GM19238 (cell line): ENCODE measurements at regions not wholly inside any gene's neighbourhood (a gene's known extent, or its start where the extent isn't known, plus 50 kb on each side); places are given as distances from the start of the nearest gene placed in this dataset.
"Not testable (repeated sequence)": the region's sequence is repeated elsewhere in the genome, so short reads cannot be mapped to it uniquely, and the experiment has no call there.

Source experiments
- DNase-seq: peaks from one replicate; pipeline ENCODE4 v3.0.0; 2011; ENCODE audit warnings: low spot score; ENCODE audit not compliant: insufficient read length

DNA sequence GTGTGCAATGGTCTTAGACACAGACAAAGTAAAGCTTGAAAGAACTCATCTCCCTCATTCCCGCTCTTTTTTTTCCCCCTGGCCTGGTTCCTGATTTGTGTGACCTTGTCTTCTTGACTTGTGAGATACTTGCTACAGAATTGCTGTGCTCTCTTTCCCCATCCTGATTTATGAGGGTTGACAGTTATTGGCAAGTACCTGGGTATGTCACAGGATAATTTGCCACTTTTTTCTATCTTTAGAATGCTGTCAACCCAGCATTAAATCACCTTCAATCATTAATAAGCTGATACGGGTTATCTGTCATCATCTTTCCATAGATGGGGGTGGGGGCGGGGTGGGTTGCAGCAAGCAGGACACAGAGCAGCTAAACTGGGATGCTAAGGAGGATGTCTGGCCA lies 144.4 kb upstream of the PRICKLE1 start:
- no peak for DNase-seq

DNA sequence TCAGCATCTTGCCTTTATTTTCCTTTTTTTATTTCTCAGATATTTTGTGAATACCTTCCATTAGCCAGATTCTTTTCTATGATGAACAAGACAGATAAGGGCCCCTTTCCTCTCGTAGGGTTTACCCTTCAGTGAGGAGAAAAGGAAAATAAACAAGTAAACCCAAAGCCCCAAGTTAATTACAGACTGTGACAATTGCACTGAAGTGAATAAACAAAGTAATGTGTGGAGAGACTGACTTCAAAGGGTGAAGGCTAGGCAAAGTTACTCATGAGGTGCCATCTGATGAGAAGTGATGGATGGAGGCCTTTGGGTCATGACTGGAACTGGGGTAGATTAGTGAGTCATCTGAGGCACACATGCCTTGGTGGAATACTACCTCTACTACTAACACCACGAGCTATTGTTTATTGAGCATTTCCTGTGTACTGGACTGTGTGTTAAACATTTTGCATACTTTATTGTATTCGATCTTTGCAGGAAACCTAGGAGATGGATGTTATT lies 143.4 kb upstream of the PRICKLE1 start:
- no peak for DNase-seq

DNA sequence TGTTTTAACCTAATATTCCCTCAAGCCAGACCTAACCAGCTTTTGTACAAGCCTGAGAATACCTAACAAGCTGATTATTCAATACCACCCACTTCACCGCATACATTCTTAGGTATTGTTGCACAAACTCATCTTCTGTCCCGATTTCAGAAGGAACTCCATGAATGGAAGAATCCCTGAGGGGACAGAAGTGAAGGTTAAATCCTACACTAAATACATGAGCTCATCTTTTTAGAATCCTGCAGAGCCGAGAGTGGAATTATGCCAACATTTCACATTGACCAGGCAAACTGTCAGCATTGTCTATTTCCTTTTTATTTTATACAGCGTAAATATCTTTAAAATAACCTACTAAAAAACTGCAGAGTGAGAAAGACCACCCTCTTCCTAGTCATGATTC lies 140.7 kb upstream of the PRICKLE1 start:
- no peak for DNase-seq

DNA sequence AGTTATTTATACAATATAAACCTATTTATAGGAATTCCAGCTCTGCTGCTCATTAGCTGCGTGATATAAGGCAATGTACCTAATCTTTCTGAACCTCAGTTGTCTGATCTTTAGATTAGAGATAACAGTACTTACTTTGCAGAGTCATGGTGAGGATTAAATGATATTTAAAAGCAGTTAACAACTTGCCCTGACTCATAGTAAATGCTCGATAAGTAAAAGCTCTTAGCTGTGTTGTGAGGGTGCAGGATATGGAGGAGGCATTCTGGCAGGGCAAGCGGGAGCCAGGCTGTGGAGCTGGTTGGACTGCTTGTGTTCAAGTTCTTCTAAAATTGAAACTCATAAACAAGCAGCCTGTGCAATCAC lies 140.0 kb upstream of the PRICKLE1 start:
- DNase-seq: no peak

DNA sequence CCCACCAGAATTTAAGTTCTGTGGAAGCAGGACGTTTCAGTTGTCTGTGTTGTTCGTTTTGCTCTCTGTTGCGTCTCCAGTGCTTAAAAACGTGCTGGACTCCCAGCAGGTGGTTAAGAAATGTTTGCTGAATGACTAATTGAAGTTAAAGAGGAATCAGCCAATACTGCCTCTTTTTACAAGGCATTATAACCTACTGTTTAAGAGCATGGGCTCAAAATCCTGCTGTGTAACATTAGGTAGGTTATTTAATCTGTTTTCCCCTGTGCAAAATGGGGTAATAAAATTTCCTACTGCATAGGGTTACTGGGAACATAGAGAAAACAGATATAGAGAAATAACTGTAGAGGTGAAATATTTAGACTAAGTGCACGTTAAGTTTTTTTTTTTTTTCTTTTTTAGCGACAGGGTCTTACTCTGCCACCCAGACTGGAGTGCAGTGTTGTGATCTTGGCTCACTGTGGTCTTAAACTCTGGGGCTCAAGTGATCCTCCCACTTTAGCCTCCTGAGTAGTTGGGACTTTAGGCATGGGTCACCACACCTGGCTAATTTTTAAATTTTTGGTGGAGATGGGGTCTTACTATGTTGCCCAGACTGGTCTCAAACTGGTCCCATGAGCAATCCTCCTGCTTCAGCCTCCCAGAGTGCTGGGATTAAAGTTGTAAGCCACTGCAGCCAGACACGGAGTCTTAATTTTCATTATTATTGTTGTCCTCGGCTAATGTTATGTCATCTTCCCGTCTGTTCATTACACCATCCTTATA lies 139.4 kb upstream of the PRICKLE1 start:
- no peak for DNase-seq

DNA sequence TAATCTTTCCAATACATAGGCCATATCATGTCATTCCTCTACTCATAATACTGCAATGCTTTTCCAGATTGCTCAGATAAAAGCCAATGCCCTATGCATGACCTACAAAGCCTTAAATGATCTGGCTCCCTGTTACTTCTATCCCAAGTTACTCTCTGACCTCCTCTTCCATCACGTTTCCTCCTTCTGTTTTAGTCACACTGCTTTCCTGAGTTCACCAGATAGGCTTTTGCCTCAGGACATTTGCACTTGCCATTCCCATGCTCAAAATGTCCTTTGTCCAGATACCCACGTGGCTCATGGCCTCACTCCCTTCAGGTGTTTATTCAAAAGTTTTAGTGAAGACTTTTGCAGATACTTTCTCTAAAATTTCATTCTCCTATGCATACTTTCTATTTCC lies 138.7 kb upstream of the PRICKLE1 start:
- DNase-seq: no peak

DNA sequence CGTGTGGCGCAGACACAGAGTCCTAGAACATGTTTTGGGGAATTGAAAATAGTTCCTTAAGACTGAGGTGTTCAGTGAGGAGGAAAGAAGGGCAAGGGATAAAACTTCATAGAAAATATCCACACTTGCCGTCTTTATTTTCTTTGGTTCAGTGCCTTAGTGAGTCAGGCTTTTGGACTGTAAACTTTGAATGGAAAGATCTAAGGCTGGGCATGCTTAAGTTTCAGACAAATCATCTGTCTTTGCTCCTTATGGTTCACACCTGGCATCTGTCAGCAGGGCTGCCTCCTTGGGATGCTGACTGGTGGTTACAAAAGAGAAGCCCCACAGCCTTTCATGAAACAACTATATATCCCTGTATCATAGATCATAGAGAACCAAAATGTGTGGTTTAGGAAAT lies 136.3 kb upstream of the PRICKLE1 start:
- DNase-seq: no peak

DNA sequence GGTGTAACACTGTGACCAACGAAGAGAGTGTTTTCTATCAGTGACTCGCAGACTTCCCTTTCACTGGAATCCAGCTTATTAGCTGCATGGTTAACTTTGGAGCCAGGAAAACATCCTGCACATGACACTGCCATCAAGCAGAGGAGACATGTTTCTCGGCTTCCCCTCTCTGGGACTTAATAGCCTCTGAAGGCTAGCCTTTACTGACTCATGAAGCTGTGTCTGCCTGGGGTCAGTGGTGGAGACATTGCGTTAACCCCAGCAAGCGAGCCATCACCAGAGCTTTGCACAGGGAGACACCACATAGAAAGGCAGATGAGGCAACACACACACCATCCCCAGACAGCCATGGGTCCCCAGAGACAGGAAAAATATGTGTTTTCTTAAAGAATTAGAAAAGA lies 126.9 kb upstream of the PRICKLE1 start:
- DNase-seq: no peak

DNA sequence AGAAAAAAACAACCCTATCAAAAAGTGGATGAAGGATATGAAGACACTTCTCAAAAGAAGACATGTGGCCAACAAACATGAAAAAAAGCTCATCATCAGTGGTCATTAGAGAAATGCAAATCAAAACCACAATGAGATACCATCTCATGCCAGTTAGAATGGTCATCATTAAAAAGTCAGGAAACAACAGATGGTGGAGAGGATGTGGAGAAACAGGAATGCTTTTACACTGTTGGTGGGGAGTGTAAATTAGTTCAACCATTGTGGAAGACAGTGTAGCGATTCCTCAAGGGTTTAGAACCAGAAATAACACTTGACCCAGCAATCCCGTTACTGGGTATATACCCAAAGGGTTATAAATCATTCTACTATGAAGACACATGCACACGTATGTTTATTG lies 124.0 kb upstream of the PRICKLE1 start:
- DNase-seq: not testable (repeated sequence)

DNA sequence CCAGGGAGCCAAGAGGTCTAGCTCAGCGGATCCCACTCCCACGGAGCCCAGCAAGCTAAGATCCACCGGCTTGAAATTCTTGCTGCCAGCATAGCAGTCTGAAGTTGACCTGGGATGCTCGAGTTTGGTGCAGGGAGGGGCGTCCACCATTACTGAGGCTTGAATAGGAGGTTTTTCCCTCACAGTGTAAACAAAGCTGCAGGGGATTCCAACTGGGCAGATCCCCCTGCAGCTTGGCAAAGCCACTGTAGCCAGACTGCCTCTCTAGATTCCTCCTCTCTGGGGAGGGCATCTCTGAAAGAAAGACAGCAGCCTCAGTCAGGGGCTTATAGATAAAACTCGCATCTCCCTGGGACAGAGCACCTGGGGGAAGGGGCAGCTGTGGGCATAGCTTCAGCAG lies 118.8 kb upstream of the PRICKLE1 start:
- not testable (repeated sequence) for DNase-seq

DNA sequence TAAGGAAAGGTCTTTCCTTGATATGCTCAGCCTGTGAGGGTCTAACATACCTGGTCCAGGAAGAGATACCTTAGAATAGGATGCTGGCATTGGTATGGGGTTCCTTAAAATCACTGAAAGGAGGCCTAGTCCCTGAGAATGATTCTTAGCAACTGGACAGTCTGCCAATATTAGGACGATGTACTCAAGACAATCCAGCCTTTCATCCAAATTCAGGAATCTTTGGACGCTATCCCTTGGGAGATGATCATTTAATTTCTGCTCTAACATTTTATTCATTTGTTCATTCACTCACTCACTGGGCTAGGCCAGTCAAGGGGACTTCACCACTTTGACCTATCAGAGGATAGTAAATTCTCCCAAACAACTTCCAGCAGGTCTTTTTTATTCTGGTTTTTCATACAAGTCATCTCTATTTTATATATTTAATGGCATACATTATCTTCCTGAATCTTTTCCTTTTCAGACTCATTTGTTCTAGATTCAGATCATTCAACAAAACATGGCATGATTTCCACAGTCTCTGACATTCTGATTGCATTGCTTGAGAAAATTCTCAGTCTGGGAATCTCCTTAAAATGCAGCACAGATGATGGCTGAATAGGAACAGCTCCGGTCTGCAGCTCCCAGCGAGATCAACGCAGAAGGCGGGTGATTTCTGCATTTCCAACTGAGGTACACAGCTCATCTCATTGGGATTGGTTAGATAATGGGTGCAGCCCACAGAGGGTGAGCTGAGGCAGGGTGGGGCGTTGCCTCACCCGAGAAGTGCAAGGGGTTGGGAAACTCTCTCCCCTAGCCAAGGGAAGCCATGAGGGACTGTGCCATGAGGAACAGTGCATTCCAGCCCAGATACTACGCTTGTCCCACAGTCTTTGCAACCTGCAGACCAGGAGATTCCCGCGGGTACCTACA lies 118.0 kb upstream of the PRICKLE1 start:
- no peak for DNase-seq

DNA sequence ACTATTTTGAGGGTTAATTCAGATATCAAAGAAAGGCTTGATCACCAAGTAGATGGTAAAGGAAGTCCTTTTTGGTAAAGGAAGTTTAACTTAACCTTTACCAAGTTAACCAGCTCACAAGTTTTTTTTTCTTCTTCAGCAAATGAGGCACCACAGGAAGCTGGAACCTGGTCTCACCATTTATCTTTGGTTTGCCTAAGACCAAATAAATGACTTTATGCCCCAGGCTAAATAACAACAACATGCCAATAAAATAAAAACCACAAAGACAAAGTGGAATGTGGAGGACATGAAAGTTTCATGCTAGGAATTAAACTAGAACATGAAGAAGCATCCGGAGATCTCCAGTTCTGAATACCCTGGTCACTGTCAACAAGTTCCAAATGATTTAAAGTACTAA lies 116.8 kb upstream of the PRICKLE1 start:
- DNase-seq: no peak

DNA sequence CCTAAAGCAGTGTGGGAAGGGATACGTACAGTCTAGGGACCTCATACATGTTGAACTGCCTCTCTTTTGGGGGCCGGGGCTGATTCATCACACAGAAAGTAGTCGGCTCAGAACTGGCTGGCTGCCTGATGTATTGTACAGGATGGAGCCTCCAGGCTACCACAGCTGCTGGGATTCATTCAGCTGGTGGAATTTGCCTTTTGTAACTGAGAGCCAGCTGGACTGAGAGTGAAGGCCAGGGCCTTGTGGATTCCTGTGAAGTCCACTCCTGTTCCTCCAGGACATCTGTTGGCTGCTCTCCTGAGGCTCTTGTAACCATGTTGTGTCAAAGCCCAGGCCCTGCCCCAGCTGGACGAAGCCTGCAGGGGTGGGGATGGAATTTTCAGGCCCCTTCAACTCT lies 116.3 kb upstream of the PRICKLE1 start:
- no peak for DNase-seq

DNA sequence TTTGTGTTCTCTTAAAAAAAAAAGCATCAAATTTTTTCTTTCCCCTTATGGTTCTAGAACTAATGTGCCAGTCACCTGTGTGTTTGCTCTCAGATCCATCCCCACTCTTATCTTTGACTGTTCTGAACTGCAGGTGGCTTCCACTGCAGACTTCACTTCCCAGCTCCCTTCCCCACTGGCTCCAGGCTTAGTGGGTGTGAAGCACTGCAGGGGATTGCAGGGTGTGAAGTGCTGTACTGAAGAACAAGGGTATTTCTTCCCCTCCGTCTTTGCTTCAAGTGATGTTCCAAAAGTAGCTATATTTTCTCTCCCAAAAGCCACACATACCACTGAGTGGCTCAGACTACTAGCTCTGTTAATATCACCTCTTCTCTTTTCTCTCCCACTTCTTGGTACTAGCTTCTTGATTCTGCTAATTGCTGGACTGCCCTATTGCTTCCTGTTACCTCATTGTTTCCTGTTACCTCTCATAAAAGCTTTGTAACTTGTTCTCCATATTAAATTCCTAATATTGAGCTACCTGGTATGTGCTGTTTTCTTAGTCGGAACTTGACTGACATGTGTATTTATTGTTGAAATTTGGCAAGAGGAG lies 115.4 kb upstream of the PRICKLE1 start:
- no peak for DNase-seq

DNA sequence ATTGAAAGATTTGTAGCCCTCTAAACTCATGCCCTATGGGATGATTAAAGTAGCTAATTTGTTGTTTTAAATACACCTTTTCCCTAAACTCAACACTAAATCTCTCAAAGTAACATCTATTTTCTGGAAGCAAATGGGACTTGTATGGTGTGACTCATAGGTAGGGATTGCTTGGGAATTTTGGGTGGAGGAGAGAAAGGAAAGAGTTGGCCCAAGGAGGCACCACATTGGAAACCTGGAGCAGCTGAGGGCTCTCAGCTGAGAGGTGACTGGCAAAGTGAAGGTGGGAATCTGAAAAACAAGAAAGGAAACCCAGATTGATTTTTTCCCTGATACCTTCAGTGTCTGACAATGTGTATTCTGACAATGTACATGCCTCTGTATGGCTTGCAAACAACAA lies 114.8 kb upstream of the PRICKLE1 start:
- no peak for DNase-seq

DNA sequence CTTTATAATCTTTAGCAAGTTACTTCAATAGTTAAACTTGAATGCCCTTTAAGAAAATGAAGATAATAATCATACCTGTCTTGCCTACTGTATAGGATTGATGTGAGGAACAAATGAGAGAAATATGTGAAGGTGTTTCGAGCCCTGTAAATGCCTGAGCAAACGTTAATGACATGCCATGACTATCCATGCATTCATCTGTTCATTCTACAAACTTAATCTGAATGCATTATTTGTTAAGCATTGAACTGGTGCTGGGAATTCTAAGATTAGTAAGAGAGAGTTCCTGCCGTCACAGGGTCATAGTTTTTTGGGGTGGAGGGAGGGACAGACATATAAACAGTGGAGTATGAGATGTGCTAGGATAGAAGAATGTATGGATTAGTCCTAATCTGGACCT lies 111.5 kb upstream of the PRICKLE1 start:
- DNase-seq: no peak

DNA sequence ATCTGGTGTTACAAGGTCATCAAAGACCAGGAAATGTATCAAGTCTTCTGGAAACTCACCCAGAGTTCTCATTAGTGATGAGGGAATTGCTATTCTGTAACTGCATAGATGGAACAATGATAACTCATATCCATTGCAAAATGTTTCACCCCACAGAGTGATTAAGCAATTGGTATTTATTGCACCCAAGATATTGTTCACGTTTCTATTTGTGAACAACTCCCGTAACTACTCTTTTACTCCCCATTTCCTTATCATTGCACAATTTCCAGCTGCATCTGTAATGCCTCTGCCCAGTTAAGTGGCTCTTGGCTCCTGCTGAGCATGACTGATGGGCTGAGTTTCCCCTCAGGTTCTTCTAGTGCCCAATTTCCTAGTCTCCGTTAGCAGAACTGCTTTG lies 108.7 kb upstream of the PRICKLE1 start:
- DNase-seq: no peak

DNA sequence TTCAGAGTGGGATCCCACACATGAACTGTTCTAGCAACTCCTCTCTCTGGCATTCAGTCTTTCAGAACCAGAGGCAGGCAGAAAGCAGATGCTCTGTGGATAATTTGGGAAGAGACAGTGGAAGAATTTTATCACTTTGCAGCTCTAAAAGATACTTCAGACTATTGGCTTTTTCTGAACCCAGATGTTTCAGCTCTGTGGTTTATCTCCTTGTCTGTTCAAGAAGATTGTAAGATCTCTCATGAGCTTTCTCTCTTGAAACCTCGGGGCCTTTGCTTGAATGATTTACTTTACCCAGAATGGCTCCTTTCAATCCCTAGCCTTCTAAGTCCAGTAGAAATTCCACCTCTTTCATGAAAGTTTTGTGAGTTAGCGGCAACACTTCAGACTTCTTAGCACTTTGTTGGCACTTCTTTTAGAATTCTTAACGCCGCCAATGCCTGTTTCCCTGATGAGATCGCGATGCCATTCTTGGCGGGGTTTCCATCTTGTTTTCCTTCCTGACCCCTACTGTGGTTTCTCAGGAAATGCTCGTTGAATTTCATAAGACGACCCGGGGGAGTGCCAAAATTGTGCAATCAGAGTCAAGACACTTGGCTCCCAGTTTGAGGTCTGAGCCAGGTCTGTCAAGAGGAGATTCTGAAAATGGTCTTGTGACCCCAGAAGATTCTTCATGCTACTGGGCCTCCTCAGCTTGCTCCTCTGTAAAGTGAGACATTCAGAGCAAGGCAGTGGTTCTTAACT lies 107.0 kb upstream of the PRICKLE1 start:
- no peak for DNase-seq

DNA sequence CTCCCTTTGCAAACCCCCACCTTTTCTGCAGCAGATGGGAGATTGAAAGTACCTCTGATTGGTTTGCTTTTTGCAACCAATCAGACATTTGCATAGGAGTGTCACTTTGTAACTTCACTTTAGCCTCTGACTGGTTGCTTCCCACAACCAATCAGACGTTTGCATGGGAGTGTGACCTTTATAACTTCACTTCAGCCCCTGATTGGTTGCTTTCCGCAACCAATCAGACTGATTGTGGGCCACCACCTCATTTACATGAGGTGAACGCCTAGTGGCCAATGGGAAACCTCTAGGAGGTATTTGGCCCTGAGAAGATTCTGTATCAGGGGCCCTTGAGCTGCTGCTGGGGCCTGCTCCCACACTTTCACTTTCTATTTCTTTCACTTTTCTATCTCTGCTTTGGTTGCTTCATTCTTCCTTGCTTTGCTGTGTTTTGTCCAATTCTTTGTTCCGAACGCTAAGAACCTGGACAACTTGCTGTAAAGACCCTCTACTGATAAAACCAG lies 106.0 kb upstream of the PRICKLE1 start:
- DNase-seq: no peak

DNA sequence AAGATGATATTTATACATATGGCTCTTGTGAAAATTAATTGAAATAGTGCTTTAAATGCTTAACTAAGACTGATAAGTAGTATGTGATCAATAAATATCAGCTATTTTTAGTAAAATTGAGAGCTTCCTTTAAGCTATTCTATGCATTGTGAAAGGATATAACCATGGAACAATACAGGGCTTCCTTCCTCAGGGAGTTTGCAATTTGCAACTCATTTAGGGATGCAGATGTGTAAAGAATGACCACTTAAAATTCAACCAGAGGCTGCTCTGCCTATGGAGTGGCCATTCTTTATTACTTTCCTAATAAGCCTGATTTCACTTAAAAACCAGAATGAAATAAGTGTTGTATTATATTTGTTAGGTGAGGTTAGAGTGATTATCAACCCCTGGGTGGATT lies 103.2 kb upstream of the PRICKLE1 start:
- no peak for DNase-seq

DNA sequence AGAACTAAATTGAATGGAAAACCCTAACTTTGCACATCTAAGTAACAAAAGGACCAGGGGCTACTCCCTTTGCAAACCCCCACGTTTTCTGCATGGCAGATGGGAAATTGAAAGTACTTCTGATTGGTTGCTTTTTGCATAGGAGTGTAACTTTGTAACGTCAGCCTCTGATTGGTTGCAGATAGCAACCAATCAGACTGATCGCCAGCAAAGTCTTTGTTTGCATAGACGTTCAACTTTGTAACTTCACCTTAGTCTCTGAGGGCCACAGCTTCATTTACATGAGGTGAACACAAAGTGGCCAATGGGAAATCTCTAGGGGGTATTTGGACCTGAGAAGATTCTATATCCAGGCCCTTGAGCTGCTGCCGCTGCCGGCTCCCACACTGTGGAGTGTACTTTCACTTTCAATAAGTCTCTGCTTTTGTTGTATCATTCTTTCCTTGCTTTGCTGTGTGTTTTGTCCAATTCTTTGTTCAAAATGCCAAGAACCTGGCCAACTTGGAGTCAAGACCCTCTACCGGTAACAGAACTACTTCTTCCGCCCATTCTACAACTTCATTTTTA lies 102.5 kb upstream of the PRICKLE1 start:
- no peak for DNase-seq
